K562 (cell line): ENCODE measurements at regions not wholly inside any gene's neighbourhood (a gene's known extent, or its start where the extent isn't known, plus 50 kb on each side); places are given as distances from the start of the nearest gene placed in this dataset.

Experiments used
- ATAC-seq: fragments of 200-7000 bp; cut with Tn5 transposase; 3 replicates; pipeline ENCODE4 v1.9.1; 2020; ENCODE audit warnings: moderate library complexity
- BruUV-seq: library from RNA; stranded (reverse); fragments of 400-500 nt; replicated peaks from 2 replicates; lab custom pipeline; 2021; lab: Mats Ljungman, UMichigan
- CTCF ChIA-PET: fragments of 300-600 bp; formaldehyde crosslinking; extraction: SDS; loops from one replicate; lab custom pipeline; 2021; ENCODE audit warnings: low intra/inter-chr PET ratio; lab: Yijun Ruan, JAX
- POLR2A ChIA-PET: fragments of 300-600, 350-650 bp; sonication (Branson Sonifier 250); formaldehyde crosslinking; extraction: SDS; loops from one replicate; lab custom pipeline; 2021; ENCODE audit warnings: antibody characterized with exemption, inconsistent platforms; lab: Yijun Ruan, JAX
- DNase-seq, 4 experiments: peaks; one replicate each; pipeline versions ENCODE4 v3.0.0 to v3.0.0-alpha.2; 2011 to 2018; ENCODE audit warnings: low spot score in 3 of 4, mixed read lengths in 3 of 4; ENCODE audit errors: extremely low read depth in 1 of 4
- FAIRE-seq: peaks from 2 replicates; lab custom pipeline; 2011; peaks lifted over from hg19 to GRCh38; lab: Jason Lieb, UNC
- H2AFZ ChIP-seq: 2 replicates; pipeline ENCODE4 v1.6.0; 2011; ENCODE audit warnings: low read depth, low read length, control low read depth, inconsistent platforms
- H3K27ac ChIP-seq: fragments of 200-600 bp; 3 replicates; pipeline ENCODE4 v1.8.0; 2011; ENCODE audit warnings: low read depth, mild to moderate bottlenecking, control low read depth, inconsistent platforms, low read length, moderate library complexity, mixed read lengths; ENCODE audit errors: extremely low read depth
- H3K27me3 ChIP-seq, 2 experiments: fragments of 300-600 bp in 1 of 2; 2 replicates in 1 of 2; 3 replicates in 1 of 2; pipeline versions ENCODE4 v1.6.0 to v1.8.0; 2011; ENCODE audit warnings: inconsistent platforms in 2 of 2, low read length in 2 of 2, mild to moderate bottlenecking in 1 of 2, mixed read lengths in 1 of 2, moderate library complexity in 1 of 2; ENCODE audit not compliant: control insufficient read depth in 2 of 2, insufficient read depth in 2 of 2
- H3K36me3 ChIP-seq: fragments of 300-600 bp; 3 replicates; pipeline ENCODE4 v1.8.0; 2011; ENCODE audit warnings: mild to moderate bottlenecking, low read length, inconsistent platforms; ENCODE audit not compliant: control insufficient read depth, insufficient read depth
- H3K4me1 ChIP-seq, 2 experiments: fragments of 200-600 bp in 1 of 2; replicated peaks in 1 of 2; 2 replicates in 1 of 2; 3 replicates in 1 of 2; pipeline versions ENCODE4 v1.5.1 to v1.8.0; 2011; ENCODE audit warnings: inconsistent platforms in 2 of 2, low read length in 2 of 2, mild to moderate bottlenecking in 1 of 2, mixed read lengths in 1 of 2, moderate library complexity in 1 of 2; ENCODE audit not compliant: control insufficient read depth in 2 of 2, insufficient read depth in 2 of 2
- H3K4me2 ChIP-seq: 2 replicates; pipeline ENCODE4 v1.6.1; 2011; ENCODE audit warnings: low read length, control low read depth, inconsistent platforms, mixed read lengths; ENCODE audit not compliant: insufficient read depth
- H3K4me3 ChIP-seq: fragments of 200-600 bp; sonication (generic), shearing (Covaris generic); 2 replicates; pipeline ENCODE4 v1.5.1; 2016; ENCODE audit warnings: control low read depth, inconsistent platforms
- H3K79me2 ChIP-seq: fragments of 200-600 bp; 3 replicates; pipeline ENCODE4 v1.8.0; 2011; ENCODE audit warnings: low read length, inconsistent platforms; ENCODE audit not compliant: control insufficient read depth, insufficient read depth
- H3K9ac ChIP-seq, 2 experiments: 2 replicates each; pipeline versions ENCODE4 v1.6.0 to v1.6.1; 2011; ENCODE audit warnings: low read depth in 2 of 2, low read length in 2 of 2, control low read depth in 1 of 2, inconsistent platforms in 1 of 2, mild to moderate bottlenecking in 1 of 2, mixed read lengths in 1 of 2; ENCODE audit not compliant: insufficient read depth in 1 of 2
- H3K9me1 ChIP-seq: one replicate; pipeline ENCODE4 v1.6.0; 2011; ENCODE audit warnings: inconsistent platforms, mild to moderate bottlenecking, low read length, moderate library complexity; ENCODE audit not compliant: control insufficient read depth, insufficient read depth
- H3K9me3 ChIP-seq: replicated peaks from 2 replicates; pipeline ENCODE4 v1.5.1; 2011; ENCODE audit warnings: low read depth, low read length, inconsistent platforms; ENCODE audit not compliant: control insufficient read depth, insufficient read depth
- H4K20me1 ChIP-seq: replicated peaks from 2 replicates; pipeline ENCODE4 v1.6.1; 2011; ENCODE audit warnings: low read length, inconsistent platforms, mixed read lengths; ENCODE audit not compliant: control insufficient read depth, insufficient read depth
- BHLHE40 ChIP-seq: IDR thresholded peaks from 2 replicates; pipeline ENCODE4 v1.6.1; 2011; ENCODE audit warnings: low read length, improper control_type of control experiment
- ELF4 ChIP-seq: fragments of 450-650 bp; formaldehyde crosslinking; IDR thresholded peaks from 2 replicates; pipeline ENCODE4 v1.4.0; 2022; ENCODE audit warnings: missing genetic modification characterization
- HLTF ChIP-seq: fragments of 450-650 bp; IDR thresholded peaks from 2 replicates; pipeline ENCODE4 v1.6.1; 2016
- ID3 ChIP-seq, 2 experiments: fragments of 250-450 bp in 1 of 2; fragments of 450-650 bp in 1 of 2; sonication (Bioruptor Pico) in 1 of 2; IDR thresholded peaks; 2 replicates each; pipeline versions ENCODE4 v1.6.1 to v1.8.0; 2016 to 2021; ENCODE audit warnings: mild to moderate bottlenecking in 2 of 2, moderate library complexity in 2 of 2, missing compliant biosample characterization in 1 of 2, missing genetic modification characterization in 1 of 2
- NFRKB ChIP-seq: fragments of 450-650 bp; IDR thresholded peaks from 2 replicates; pipeline ENCODE4 v1.6.1; 2016; ENCODE audit warnings: low read depth
- NR3C1 ChIP-seq: sonication (generic); formaldehyde crosslinking; IDR thresholded peaks from 2 replicates; pipeline ENCODE4 v1.8.1; 2022; ENCODE audit warnings: missing genetic modification reagents
- SAFB2 ChIP-seq: fragments of 200-400 bp; formaldehyde crosslinking; IDR thresholded peaks from 2 replicates; pipeline ENCODE4 v1.6.1; 2018; ENCODE audit warnings: borderline replicate concordance, low read length, low read depth, moderate library complexity; ENCODE audit not compliant: severe bottlenecking
- SP1 ChIP-seq: sonication (generic); formaldehyde crosslinking; IDR thresholded peaks from 2 replicates; pipeline ENCODE4 v1.8.1; 2022; ENCODE audit warnings: mild to moderate bottlenecking, missing genetic modification reagents
- THAP12 ChIP-seq: fragments of 250-450 bp; sonication (Bioruptor Pico); IDR thresholded peaks from 2 replicates; pipeline ENCODE4 v1.9.0; 2021; ENCODE audit warnings: mild to moderate bottlenecking, inconsistent platforms
- ZKSCAN8 ChIP-seq: fragments of 200-800 bp; sonication (Bioruptor generic); IDR thresholded peaks from 2 replicates; pipeline ENCODE4 v1.6.1; 2016; ENCODE audit warnings: missing genetic modification characterization, missing compliant biosample characterization
- ZNF253 ChIP-seq: fragments of 250-450 bp; sonication (Bioruptor Pico); conservative IDR thresholded peaks from 2 replicates; pipeline ENCODE4 v1.6.1; 2021; ENCODE audit warnings: mild to moderate bottlenecking
- WGBS: fragments of 100-300 bp; shearing (Covaris generic); methylation state at CpG from one replicate; pipeline ENCODE4 v1.1.6; 2016; ENCODE audit warnings: low coverage, mixed read lengths; ENCODE audit not compliant: insufficient coverage; ENCODE audit errors: missing lambda C conversion rate; 5-methylcytosine and 5-hydroxymethylcytosine counted together
- in situ Hi-C: fragments of 300-500 bp; cut with MboI; formaldehyde crosslinking; loops from 4 replicates; pipeline ENCODE4 v1.15.0; 2018; ENCODE audit warnings: inconsistent platforms, mixed read lengths
- intact Hi-C: fragments of 100-400 bp; cut with micrococcal nuclease; formaldehyde crosslinking; loops from 2 replicates; pipeline ENCODE4 v1.14.2; 2022
- TF ChIP-seq, protein P1 (sequence below): IDR thresholded peaks from 3 replicates; pipeline ENCODE4 v1.6.1; 2011; ENCODE audit warnings: borderline replicate concordance, mild to moderate bottlenecking; ENCODE audit not compliant: insufficient read length, insufficient read depth
- TF ChIP-seq, protein P2 (sequence below): fragments of 450-650 bp; formaldehyde crosslinking; IDR thresholded peaks from 2 replicates; pipeline ENCODE4 v1.4.0; 2022; ENCODE audit warnings: missing genetic modification characterization

DNA sequence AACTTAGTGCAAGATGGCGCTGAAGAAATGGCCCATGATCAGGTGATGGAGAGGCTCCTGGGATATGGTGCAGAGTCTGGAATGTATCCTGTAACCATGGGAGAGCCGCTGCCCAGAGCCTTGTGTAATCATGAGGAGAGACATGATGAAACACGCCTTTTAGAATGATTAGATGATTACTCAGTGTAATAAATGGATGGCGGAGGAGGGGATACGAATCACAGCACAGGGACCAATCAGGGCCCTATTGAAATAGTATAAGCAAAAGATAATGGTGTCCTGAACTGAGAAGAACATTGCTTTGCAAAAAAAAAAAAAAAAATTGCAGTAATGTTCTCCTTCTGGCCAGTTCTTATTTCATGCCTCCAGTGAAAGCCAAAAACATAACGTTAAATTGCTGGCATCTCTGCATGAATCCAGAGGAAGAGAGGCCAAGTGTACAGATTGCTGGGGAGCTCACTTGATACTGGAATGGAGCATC is 668.5 kb upstream of the AUTS2 start (continued):
- no peak for TF ChIP-seq ZKSCAN8
- TF ChIP-seq NR3C1 (CRISPR knock-in tag) = no peak

DNA sequence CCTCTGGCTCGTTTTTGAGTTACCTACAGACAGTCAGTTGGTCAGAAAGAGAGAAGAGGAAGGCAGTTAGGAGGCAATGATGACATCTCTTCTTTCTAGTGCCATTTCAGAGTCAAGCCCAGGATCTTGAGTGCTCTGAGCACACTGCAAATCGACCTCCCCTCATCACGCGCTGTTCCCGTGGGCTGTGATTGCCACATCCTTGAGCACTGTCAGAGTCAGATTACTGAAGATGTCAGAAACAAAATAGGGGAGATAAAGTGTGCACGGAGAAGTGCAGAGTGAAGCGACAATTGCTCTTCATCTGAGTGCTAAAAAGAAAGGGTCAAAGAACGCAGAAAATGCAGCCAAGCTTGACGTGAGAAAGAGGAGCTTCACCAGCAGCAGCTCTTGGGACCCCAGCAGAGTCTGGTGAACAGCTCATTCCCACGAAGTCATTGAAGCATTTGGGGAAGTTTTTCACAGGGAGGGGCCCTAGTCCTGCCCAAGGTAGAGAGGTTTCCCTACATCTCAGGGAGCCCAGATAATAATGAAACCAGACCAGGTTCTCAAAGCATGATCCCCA is 661.7 kb upstream of the AUTS2 start:
- Histone ChIP-seq H3K9me1 (no peaks in the 10 kb centered on the region), H3K4me2 (no peak overlapping the region), H3K27me3 (no peaks in the 10 kb centered on the region), H3K4me3 (no peak overlapping the region), H3K4me1 (no peaks in the 10 kb centered on the region), H2AFZ (no peak overlapping the region), H3K79me2 (no peaks in the 10 kb centered on the region), H3K27ac (no peak overlapping the region), H3K9me3 (no peaks in the 10 kb centered on the region; the same call in 1 of the 2 replicates), H3K9ac (no peak overlapping the region), H3K36me3 (no peaks in the 10 kb centered on the region), H4K20me1 (no peaks in the 10 kb centered on the region)
- CTCF ChIA-PET = no interaction called here
- no peak for DNase-seq
- TF ChIP-seq ELF4 (CRISPR knock-in tag) (no peak), THAP12 (CRISPR knock-in tag) (no peak), HLTF (no peak), SAFB2 (no peak), BHLHE40 (no peak), ZNF253 (CRISPR knock-in tag) (no peak), ID3 (CRISPR knock-in tag; IDR thresholded peaks at IDR 0.05) (no peak), ID3 (tag; IDR thresholded peaks at IDR 0.05) (no peak), NFRKB (no peak), ZKSCAN8 (no peak), SP1 (no peak)
- TF ChIP-seq, protein P1, sequence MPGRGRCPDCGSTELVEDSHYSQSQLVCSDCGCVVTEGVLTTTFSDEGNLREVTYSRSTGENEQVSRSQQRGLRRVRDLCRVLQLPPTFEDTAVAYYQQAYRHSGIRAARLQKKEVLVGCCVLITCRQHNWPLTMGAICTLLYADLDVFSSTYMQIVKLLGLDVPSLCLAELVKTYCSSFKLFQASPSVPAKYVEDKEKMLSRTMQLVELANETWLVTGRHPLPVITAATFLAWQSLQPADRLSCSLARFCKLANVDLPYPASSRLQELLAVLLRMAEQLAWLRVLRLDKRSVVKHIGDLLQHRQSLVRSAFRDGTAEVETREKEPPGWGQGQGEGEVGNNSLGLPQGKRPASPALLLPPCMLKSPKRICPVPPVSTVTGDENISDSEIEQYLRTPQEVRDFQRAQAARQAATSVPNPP = no peak
- TF ChIP-seq, protein P2, sequence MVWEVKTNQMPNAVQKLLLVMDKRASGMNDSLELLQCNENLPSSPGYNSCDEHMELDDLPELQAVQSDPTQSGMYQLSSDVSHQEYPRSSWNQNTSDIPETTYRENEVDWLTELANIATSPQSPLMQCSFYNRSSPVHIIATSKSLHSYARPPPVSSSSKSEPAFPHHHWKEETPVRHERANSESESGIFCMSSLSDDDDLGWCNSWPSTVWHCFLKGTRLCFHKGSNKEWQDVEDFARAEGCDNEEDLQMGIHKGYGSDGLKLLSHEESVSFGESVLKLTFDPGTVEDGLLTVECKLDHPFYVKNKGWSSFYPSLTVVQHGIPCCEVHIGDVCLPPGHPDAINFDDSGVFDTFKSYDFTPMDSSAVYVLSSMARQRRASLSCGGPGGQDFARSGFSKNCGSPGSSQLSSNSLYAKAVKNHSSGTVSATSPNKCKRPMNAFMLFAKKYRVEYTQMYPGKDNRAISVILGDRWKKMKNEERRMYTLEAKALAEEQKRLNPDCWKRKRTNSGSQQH (CRISPR knock-in tag) = no peak
- BruUV-seq = no TSS peak
- POLR2A ChIA-PET = interaction anchor here (0.6 to 0.8 kb wide), 2 partner anchors 19 to 1206 kb away, joined by 3 to 4 read pairs; no protein-coding TSS in a partner anchor
- no peak for ATAC-seq
- in situ Hi-C loops = no loop called here
- intact Hi-C loops = no loop called here
- WGBS = under 1% methylated on average over 10 of the region's 10 CpGs
- FAIRE-seq = no peak
